Medulla oblongata (tissue), 1 donor: ENCODE measurements at regions not wholly inside any gene's neighbourhood (a gene's known extent, or its start where the extent isn't known, plus 50 kb on each side); places are given as distances from the start of the nearest gene placed in this dataset.
"Not testable (repeated sequence)": the region's sequence is repeated elsewhere in the genome, so short reads cannot be mapped to it uniquely, and the experiment has no call there.

Experiments
- DNase-seq: peaks from one replicate; pipeline ENCODE4 v3.0.0-alpha.2; 2015; ENCODE audit errors: extremely low spot score

DNA sequence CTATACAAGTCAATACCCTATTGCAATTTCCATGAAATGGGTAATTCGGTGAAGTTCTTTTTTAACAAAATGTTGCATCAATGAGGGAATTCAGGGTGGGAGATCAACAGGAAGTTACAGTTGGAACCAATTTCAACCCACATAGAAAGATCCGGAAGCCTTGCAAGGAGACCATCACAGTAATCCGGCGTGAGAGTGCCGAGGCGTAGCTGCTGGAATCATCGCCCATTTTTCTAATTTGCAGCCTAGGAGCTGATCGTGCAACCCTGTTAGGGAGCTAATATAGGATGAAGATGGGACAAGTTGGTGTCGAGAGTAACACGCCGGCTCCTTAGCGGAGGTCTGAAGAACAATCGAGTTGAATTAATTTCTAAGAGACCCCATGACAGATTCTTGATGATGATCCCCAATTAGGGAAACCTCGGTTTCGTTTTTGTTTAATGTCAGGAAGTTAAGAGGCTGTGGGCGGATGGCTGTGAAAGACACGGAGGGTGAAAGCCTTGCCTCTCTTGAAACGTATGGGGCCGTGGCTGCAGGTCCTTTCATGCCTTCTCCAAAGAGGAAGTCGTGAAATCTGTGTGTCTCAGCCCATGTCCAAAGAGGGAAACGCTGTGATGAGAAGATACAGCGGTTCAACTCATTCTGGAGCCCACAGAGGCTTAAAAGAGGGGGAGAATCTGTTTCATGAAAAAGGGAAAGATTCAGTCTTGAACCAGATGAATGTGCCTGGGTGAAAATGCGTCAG is 51.2 kb upstream of the CARD11 start:
- DNase-seq: peak; percentile 78

GRCh38 chr7:3097734-3098133 is 54.1 kb upstream of the CARD11 start:
- DNase-seq: no peak

DNA sequence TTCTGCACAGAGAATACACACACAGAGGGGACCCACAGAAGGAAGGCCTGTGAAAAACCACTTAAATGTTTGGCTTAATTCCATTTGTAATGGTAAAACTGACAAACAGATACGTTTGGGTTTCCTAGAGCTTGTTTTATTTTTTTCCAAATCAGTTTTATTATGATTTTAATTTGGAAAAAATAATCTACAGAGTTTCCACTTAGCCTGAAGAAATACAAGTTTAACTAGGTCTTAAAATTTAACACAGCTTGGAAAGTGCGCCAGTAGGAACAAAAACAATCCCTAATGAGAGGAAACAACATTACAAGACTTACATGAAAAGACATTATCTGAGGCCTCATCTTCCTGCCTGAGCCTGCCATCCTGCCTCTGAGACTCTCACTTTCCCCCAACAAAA is 58.5 kb upstream of the CARD11 start:
- no peak for DNase-seq

DNA sequence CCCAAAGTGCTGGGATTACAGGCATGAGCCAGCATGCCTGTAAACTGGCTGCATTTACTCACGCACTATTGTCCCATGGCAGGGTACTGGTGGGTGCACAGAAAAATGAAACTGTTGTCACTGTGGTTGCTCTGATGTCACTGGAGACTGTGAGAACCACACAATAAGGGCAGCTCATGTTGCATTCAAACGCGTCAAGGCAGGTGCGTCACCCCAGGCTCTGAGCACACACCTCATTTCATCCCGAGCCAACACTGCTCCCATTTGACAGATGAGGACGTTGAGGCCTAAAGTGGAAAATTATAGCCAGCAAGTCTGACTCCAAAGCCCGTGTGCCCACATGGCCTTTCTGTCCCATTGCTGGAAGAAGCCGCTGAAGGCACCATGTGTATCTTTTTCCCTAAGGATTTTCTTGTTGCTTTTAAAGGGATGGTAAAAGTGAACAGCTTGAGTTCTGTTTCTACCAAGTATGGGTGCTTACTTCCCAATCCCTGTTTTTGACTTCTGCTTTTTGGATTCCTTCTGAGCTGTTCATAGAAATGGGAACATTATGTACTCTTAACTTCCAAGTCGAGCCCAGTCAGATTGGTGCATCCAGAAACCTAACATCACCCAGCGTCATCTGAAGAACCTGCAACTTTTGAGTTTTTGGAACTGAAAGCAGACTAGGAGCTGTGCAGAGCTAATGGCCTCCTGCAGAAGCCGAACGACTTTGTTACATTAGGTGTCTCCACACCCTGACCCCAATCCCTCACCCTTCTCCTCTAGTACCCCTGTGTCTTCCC is 60.1 kb upstream of the CARD11 start:
- peak; percentile 77 for DNase-seq

DNA sequence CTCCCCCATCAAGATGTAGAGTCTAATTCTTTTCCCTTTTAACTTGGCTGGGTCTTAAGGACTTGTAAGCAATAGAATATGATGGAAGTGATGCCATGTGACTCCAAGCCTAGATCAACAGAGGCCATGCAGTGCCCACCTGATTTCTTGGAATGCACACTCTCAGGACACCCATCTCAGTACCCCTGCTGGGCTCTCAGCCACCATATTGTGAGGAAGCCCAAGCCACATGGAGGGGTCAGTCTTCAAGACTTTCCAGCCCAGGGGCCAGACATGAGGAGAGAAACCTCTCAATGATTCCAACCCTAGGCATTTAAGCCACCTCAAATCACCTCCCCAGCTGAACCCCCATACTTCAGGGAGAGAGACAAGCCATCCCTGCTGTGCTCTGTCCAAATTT is 62.2 kb upstream of the CARD11 start:
- DNase-seq: no peak

GRCh38 chr7:3106361-3106826 is 62.7 kb upstream of the CARD11 start:
- no peak for DNase-seq

DNA sequence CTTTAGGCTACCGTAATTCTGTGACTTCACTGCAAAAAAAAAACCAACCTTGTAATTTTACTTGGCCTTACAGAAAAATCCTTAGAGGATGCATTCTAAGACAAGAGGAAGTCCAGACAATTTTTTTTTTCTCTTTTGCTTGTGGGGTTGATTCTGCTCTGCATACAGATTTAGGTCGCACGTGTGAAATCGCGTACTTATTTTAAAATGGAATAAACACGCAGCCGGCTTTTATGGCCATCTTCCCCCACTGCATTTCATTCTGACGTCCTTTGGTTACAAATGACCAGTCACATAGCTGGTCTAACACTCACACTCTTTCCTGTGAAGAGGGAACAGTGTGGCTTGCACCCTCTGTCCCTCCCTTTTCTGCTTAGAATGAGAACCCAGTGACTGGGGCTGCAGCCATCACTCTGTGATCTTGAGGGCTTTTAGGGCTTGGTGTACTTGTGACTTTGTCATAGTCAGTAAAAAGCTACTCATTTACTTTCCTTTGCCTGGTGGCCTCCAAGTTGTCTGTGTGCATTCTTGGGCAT is 63.6 kb upstream of the CARD11 start:
- no peak for DNase-seq

- no peak for DNase-seq
Observed at GRCh38 chr7:3107889-3108570, 64.4 kb upstream of the CARD11 start.

- no peak for DNase-seq
Observed at GRCh38 chr7:3109311-3109915, 65.7 kb upstream of the CARD11 start.

GRCh38 chr7:3112479-3113134 is 68.9 kb upstream of the CARD11 start:
- no peak for DNase-seq

DNA sequence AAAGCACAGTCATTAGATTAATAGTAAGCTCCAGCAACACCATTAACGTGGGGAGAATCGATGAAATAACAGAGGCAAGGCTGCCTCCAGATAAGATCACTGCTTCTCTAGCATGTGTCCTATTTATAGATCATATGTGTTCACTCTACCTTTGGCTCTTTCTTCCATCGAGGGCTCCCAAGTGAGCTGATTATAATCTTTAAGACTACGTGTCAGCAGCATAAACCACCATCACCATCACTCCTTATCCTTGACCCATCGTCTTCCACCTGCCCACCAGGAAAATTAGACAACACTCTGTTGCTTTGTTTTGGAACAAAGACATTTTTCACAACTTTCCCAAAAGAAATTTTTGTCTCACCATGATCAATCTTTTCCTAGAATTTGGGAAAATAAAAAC is 71.2 kb upstream of the CARD11 start:
- no peak for DNase-seq

DNA sequence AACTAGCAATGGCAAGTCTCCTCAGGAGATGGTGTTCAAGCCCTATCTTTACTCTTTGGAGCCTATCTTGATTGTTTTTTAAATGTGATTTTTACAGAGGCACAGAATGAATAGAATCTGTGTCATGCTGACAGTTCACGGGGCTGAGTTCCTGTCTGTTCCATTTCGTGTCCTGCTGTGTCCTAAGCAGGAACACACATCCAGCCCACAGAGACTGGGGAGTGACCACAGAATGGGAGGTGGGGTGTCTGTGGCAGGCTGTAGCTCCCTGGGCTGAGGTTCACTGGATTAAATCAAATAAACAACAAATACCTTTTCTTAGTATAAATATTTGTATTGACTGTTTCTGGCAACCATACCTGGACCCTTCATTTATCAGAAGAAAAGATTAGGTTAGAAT is 73.4 kb upstream of the CARD11 start:
- DNase-seq: no peak

DNA sequence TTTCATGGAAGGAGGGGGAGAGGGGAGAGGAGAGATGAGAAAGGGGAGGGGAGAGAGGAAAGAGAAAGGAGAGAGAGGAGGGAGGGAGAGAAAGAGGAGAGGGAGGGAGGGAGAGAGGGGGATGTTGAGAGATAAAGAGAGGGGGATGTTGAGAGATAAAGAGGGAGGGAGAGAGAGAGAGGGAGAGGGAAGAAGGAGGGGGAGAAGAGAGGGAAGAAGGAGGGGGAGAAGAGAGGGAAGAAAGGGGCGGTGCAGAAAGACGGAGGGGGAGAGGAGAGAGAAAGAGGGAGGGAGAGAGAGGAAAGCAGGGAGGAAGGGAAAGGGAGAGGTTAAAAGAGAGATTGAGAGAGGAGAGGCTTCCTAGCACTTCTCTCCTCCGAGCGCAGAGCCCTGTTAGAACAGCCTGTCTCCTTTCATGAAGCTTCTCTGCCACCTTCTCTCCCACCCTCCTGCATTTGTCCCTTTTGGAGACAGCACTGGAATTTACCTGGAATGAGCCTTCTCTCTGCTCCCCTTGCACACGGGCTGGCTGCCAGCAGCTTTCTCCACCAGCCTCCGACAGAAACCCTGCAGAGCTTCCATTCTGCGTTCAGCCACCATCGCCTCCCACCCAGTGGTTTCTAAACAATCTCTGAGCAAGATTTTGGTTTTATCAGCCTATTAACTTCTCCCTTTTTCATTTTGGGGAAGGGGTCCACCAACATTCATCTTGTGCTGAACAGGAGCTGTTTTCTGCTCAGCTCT is 74.0 kb upstream of the CARD11 start:
- no peak for DNase-seq

DNA sequence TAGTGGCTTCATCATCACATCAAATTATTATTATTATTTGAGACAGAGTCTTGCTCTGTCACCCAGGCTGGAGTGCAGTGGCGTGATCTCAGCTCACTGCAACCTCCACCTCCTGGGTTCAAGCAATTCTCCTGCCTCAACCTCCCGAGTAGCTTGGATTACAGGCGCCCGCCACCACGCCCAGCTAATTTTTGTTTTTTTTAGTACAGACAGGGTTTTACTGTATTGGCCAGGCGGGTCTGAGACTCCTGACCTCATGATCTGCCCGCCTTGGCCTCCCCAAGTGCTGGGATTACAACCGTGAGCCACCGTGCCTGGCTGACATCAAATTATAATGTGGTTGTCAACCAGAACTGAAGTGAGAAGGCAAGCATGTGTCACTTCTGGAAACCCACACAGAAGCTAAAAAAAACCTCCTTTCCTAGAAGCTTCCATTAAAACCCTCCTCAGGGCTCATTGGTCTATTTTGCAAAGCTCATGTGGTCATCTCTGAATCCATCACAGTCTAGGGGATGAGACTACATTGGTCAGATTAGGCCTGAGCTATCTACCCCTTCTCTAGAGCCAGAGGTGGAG is 75.8 kb upstream of the CARD11 start:
- DNase-seq: not testable (repeated sequence)

- no peak for DNase-seq
Observed at GRCh38 chr7:3119963-3120362, 76.3 kb upstream of the CARD11 start.

DNA sequence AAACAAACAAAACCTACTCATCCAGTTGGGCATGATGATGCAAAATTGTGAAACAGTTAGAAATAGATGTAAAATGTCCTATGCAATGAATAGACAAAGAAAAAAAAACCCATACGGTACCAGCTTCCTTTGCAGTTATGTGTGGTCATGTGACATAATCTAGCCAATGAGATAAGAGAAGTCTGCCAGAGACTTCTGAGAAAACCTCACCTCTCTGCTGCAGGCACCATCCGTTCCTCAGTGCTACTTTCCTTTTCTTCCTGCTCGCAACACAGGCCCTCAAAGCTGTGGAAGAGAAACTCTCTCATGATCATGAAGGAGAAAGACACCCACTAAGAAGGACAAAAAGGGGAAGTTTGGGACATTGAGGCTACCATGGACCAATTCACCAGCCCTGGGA is 76.8 kb upstream of the CARD11 start:
- DNase-seq: no peak

DNA sequence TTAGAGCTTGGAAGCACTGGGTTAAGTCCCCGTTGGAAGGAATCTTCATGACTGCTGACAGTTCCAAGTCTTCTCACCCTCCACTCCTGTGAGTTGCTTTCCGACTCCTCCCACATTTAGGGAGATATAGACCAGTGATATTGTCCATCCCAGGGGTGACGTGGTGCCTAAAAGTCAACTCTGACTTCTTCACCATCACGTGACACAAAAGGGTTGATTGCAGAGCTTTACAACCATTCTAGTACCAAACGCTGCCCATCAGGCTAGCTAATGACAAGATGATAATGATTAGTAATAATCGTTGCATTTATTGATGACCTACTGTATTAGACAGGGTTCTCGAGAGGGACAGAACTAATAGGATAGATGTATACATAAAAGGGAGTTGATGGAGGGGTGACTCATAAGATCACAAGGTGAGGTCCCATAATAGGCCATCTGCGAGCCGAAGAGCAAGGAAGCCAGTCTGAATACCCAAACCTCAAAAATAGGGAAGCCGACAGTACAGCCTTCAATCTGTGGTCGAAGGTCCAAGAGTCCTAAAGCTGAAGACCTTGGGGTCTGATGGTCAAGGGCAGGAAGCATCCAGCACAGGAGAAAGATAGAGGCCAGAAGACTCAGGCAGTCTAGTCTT is 85.3 kb upstream of the CARD11 start:
- no peak for DNase-seq

DNA sequence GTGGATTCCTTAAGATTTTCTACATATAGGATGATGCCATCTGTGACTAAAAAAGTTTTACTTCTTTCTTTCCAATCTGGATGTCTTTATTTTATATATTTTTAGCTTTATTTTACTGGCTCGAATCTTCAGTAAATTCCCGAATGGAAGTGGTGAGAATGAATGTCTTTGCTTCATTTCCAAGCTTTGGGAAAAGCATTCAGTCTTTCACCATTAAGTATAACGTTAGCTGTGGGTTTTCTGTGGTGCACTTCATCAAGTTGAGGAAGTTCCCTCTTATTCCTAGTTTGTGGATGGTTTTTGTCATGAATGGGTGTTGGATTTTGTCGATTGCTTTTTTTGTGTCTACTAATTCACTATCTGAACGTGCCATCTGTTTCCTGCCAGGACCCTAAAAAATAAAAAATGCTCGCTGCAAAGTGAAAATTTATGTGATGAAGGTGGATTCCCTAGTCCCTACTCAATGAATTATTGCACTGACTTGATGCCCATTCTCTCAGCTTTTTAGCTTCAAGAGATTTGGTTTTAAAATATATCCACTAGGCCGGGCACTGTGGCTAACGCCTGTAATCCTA is 90.2 kb upstream of the CARD11 start:
- DNase-seq: no peak

DNA sequence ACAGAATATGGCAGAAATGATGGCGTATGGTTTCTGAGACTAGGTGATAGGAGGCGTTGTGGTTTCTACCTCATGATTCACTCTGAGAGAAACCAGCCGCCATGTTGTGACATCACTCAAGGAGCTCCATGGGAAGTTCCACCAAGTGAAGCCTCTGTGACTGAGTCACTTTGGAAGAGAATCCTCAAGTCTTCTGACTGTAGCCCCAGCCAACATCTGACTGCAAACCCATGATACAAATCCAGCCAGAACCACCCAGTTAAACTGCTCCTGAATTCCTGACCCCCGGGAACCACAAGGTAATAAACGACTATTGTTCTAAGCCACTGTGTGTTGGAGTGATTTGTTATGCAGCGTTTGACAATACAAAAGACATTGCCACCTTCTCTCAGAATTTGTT is 91.1 kb upstream of the CARD11 start:
- DNase-seq: no peak

DNA sequence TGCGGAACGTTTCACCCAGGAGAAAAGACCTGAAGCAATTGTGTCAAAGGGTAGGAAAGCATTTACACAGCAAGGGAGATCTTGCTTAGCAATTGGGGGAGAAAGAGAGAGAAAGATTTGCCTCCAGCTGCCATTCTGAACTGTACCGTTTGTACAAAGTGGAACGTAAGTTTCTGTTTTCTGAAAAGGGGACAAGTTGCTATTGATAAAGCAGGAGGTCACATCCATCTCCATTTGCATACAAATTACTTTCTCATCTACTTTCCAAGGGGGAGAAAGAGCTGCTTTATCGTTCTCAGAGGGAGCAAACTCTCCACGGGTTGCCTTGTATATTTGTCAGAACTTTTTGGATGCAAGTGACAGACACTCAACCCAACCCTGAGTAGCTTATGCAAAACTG is 92.0 kb upstream of the CARD11 start:
- no peak for DNase-seq
